H7 (cell line): ENCODE measurements at regions not wholly inside any gene's neighbourhood (a gene's known extent, or its start where the extent isn't known, plus 50 kb on each side); places are given as distances from the start of the nearest gene placed in this dataset.

ENCODE experiments used
- DNase-seq: peaks from one replicate; pipeline ENCODE4 v3.0.0; 2012
- H3K27me3 ChIP-seq: 2 replicates; pipeline ENCODE4 v1.6.0; 2011; ENCODE audit warnings: mild to moderate bottlenecking, low read length; ENCODE audit not compliant: control insufficient read depth, insufficient read depth
- H3K36me3 ChIP-seq: replicated peaks from 2 replicates; pipeline ENCODE4 v1.5.1; 2011; ENCODE audit warnings: low read length; ENCODE audit not compliant: control insufficient read depth, insufficient read depth
- H3K4me3 ChIP-seq: 2 replicates; pipeline ENCODE4 v1.5.1; 2011; ENCODE audit warnings: low read depth, mild to moderate bottlenecking, control low read depth, low read length, moderate library complexity; ENCODE audit not compliant: insufficient read depth

GRCh38 chr6:122524056-122524455 lies 52.4 kb upstream of the SERINC1 start:
- no peaks in the 10 kb centered on the region for H3K36me3 ChIP-seq
- H3K27me3 ChIP-seq, result no peaks in the 10 kb centered on the region
- H3K4me3 ChIP-seq, result no peak overlapping the region
- DNase-seq, result no peak

- peak; percentile 54 for DNase-seq
- H3K36me3 ChIP-seq, result no peaks in the 10 kb centered on the region
- no peaks in the 10 kb centered on the region for H3K27me3 ChIP-seq
- no peak overlapping the region for H3K4me3 ChIP-seq
Measured at GRCh38 chr6:122530440-122531046, 58.9 kb upstream of the SERINC1 start.

DNA sequence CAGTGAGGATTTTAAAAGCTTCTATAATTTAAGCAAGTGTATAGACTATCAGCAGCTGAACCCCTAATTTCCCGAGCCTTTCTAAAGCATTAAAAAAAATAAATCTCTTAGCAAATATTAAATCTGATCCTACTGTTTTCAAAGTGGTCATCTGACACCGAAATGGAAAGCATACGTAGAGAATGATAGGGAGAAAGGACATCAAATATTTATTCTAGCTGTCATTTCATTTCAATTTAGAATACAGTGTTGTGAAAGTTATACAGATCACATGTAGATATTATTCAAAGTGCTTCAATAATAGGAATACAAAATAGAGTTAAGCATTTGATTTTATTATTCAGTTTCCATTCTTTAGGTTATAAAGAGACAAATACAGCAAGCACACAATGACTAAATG lies 61.9 kb upstream of the PKIB start:
- Histone ChIP-seq H3K4me3 (no peak overlapping the region), H3K27me3 (no peaks in the 10 kb centered on the region), H3K36me3 (no peaks in the 10 kb centered on the region; the same call in 1 of the 2 replicates)
- DNase-seq, result no peak

GRCh38 chr6:122548820-122549219 lies 61.4 kb upstream of the PKIB start:
- H3K4me3 ChIP-seq, result no peak overlapping the region

DNA sequence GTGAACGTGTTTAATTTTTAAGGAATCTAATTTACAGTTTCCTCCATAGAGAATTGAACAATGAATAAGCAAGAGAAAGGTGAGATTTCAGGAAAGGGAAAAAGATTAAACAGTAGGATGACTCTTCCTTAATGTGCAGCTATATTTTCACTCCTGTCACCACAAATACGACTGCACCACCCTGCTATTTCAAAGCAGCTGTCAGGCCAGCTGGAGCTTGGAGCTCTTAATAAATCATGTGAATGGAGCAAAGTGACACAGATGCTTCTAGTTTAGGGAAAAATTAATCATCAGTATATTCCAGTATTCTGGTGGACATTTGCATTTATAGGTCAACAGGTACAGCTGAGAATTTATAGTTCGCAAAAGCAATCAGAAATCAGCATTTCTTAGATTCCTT lies 56.5 kb upstream of the PKIB start:
- Histone ChIP-seq H3K4me3 (no peak overlapping the region), H3K36me3 (no peaks in the 10 kb centered on the region; the same call in 1 of the 2 replicates), H3K27me3 (no peaks in the 10 kb centered on the region)
- no peak for DNase-seq

More at GRCh38 chr6:122548820-122549219, 61.4 kb upstream of the PKIB start:
- Histone ChIP-seq H3K36me3 (no peaks in the 10 kb centered on the region; the same call in 1 of the 2 replicates), H3K27me3 (no peaks in the 10 kb centered on the region)
- DNase-seq, result no peak

GRCh38 chr6:122555561-122555960 lies 54.6 kb upstream of the PKIB start:
- Histone ChIP-seq H3K27me3 (no peaks in the 10 kb centered on the region), H3K36me3 (no peaks in the 10 kb centered on the region; the same call in 1 of the 2 replicates), H3K4me3 (no peak overlapping the region)
- no peak for DNase-seq

DNA sequence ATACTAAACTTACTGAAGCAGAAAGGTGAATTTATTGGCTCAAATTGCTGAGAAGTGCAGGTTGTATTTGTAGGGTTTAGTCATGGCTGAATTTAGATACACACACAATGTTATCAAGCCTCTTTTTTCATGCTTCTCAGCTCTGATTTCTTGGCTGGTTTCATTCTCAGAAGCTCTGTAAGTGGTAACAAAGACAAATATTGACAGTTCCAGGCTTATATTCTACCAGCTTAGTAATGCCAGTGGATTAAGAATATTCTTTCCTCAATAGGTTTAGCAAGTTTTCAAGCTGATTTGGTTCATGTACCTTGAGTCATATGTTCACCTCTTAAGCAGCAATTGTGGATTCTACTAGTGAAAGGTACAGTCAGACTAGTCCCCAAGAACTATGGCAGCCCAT lies 52.1 kb upstream of the PKIB start:
- DNase-seq, result no peak
- Histone ChIP-seq H3K27me3 (no peaks in the 10 kb centered on the region), H3K36me3 (no peaks in the 10 kb centered on the region; the same call in 1 of the 2 replicates), H3K4me3 (no peak overlapping the region)
